DOHH2 (cell line): ENCODE measurements at regions not wholly inside any gene's neighbourhood (a gene's known extent, or its start where the extent isn't known, plus 50 kb on each side); places are given as distances from the start of the nearest gene placed in this dataset.

ENCODE experiments used
- H3F3A ChIP-seq: fragments of 200-600 bp; sonication (generic), shearing (Covaris generic); 2 replicates; pipeline ENCODE4 v1.6.0; 2016; ENCODE audit warnings: antibody characterized with exemption, mild to moderate bottlenecking; ENCODE audit not compliant: control insufficient read depth, insufficient read depth
- H3K27ac ChIP-seq: fragments of 200-600 bp; sonication (generic); 2 replicates; pipeline ENCODE4 v1.5.1; 2014; ENCODE audit warnings: low read depth, mild to moderate bottlenecking, low read length, moderate library complexity
- H3K27me3 ChIP-seq: fragments of 200-600 bp; sonication (generic); 2 replicates; pipeline ENCODE4 v1.6.1; 2014; ENCODE audit warnings: mild to moderate bottlenecking, low read length, mixed read lengths; ENCODE audit not compliant: control insufficient read depth
- H3K36me3 ChIP-seq: fragments of 200-600 bp; sonication (generic); 2 replicates; pipeline ENCODE4 v1.6.1; 2014; ENCODE audit warnings: mild to moderate bottlenecking, low read length, moderate library complexity, mixed read lengths; ENCODE audit not compliant: control insufficient read depth
- H3K4me1 ChIP-seq: fragments of 200-600 bp; sonication (generic); 2 replicates; pipeline ENCODE4 v1.6.1; 2014; ENCODE audit warnings: mild to moderate bottlenecking, low read length, mixed read lengths; ENCODE audit not compliant: control insufficient read depth
- H3K4me2 ChIP-seq: fragments of 200-600 bp; sonication (generic); 2 replicates; pipeline ENCODE4 v1.6.0; 2014; ENCODE audit warnings: mild to moderate bottlenecking, low read length, moderate library complexity
- H3K4me3 ChIP-seq: fragments of 200-600 bp; sonication (generic); 2 replicates; pipeline ENCODE4 v1.5.1; 2014; ENCODE audit warnings: mild to moderate bottlenecking, low read length, mixed read lengths
- H3K79me2 ChIP-seq: fragments of 200-600 bp; sonication (generic); 2 replicates; pipeline ENCODE4 v1.6.1; 2014; ENCODE audit warnings: mild to moderate bottlenecking, low read length, mixed read lengths; ENCODE audit not compliant: control insufficient read depth
- H3K9me2 ChIP-seq: fragments of 200-600 bp; sonication (generic); replicated peaks from 2 replicates; pipeline ENCODE4 v1.6.1; 2014; ENCODE audit warnings: mild to moderate bottlenecking, low read length, mixed read lengths; ENCODE audit not compliant: control insufficient read depth
- H3K9me3 ChIP-seq: fragments of 200-600 bp; sonication (generic); 2 replicates; pipeline ENCODE4 v1.6.1; 2014; ENCODE audit warnings: antibody characterized with exemption, low read length, mixed read lengths; ENCODE audit not compliant: control insufficient read depth, insufficient read depth
- H4K20me1 ChIP-seq: fragments of 200-600 bp; sonication (generic); 2 replicates; pipeline ENCODE4 v1.6.0; 2014; ENCODE audit warnings: low read depth, mild to moderate bottlenecking, antibody characterized with exemption, low read length, moderate library complexity; ENCODE audit not compliant: control insufficient read depth, insufficient read depth
- EZH2phosphoT487 ChIP-seq: fragments of 200-600 bp; sonication (generic); IDR thresholded peaks from 2 replicates; pipeline ENCODE4 v1.6.1; 2017; ENCODE audit warnings: borderline replicate concordance, mild to moderate bottlenecking, antibody characterized with exemption, low read length, moderate library complexity, mixed read lengths
- TF ChIP-seq, protein P1 (sequence below): fragments of 200-600 bp; sonication (generic); IDR thresholded peaks from one replicate; pipeline ENCODE4 v1.5.1; 2014; ENCODE audit warnings: antibody characterized with exemption, mild to moderate bottlenecking, low read depth, low read length; ENCODE audit not compliant: poor library complexity, severe bottlenecking

DNA sequence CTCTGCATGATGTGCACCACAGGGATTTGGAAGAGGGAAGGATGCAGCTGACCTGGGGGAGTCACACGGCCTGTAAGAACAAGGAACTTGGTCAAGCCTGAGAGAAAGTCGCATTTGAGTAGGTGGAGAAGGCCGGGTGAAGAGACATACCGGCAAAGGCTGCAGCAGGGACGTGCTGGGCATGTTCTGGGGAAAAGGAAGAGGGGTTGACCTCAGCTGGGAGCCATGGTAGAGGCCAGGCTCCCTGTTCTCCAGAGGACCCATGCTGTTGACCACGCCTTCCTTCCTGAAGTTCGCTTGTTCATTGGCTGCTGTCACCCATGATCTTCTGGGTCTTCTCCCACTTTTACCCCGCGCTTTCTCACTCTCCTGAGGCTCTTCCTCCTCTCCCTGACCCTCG, 84.5 kb downstream of the HTR5A start:
- Histone ChIP-seq H3K4me1 (no peaks in the 10 kb centered on the region), H3K27me3 (no peaks in the 10 kb centered on the region), H3K4me2 (no peak overlapping the region), H3K36me3 (no peaks in the 10 kb centered on the region), H3F3A (no peaks in the 10 kb centered on the region), H4K20me1 (no peaks in the 10 kb centered on the region), H3K9me2 (no peaks in the 10 kb centered on the region), H3K4me3 (no peak overlapping the region), H3K9me3 (peaks cover 4% of the 10 kb centered on the region; the same call in 1 of the 2 replicates), H3K27ac (no peak overlapping the region), H3K79me2 (no peaks in the 10 kb centered on the region)
- TF ChIP-seq, protein P1, sequence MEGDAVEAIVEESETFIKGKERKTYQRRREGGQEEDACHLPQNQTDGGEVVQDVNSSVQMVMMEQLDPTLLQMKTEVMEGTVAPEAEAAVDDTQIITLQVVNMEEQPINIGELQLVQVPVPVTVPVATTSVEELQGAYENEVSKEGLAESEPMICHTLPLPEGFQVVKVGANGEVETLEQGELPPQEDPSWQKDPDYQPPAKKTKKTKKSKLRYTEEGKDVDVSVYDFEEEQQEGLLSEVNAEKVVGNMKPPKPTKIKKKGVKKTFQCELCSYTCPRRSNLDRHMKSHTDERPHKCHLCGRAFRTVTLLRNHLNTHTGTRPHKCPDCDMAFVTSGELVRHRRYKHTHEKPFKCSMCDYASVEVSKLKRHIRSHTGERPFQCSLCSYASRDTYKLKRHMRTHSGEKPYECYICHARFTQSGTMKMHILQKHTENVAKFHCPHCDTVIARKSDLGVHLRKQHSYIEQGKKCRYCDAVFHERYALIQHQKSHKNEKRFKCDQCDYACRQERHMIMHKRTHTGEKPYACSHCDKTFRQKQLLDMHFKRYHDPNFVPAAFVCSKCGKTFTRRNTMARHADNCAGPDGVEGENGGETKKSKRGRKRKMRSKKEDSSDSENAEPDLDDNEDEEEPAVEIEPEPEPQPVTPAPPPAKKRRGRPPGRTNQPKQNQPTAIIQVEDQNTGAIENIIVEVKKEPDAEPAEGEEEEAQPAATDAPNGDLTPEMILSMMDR: no peak
- no peak for TF ChIP-seq EZH2phosphoT487

DNA sequence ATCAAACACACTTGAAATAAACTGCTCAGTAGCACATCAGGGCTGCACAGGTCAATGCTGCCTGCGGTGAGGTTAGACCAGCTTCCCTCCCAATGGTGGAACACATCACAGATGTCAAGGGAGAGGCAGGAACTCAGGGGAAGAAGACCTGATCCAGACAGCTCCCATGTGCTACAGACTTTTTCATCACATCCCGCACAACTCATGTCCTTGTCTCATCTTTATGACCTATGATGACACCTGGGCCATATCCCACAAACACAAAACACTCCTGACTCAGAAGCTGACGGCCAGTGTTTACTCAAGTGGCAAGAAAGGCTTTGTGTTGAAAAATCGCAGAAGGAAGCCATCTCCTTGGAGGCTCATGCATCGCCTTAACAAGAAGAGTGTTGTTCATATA, 91.6 kb downstream of the HTR5A start:
- Histone ChIP-seq H3K9me3 (no peaks in the 10 kb centered on the region), H3K27ac (no peak overlapping the region), H3K27me3 (peaks cover 20% of the 10 kb centered on the region), H3K36me3 (no peaks in the 10 kb centered on the region), H3K9me2 (no peaks in the 10 kb centered on the region), H3K4me1 (no peaks in the 10 kb centered on the region), H4K20me1 (no peaks in the 10 kb centered on the region), H3F3A (no peaks in the 10 kb centered on the region), H3K4me3 (no peak overlapping the region), H3K4me2 (no peak overlapping the region), H3K79me2 (no peaks in the 10 kb centered on the region)
- TF ChIP-seq EZH2phosphoT487: no peak
- TF ChIP-seq, protein P1: no peak

- peaks cover 20% of the 10 kb centered on the region for H3K27me3 ChIP-seq
- H4K20me1 ChIP-seq: no peaks in the 10 kb centered on the region
- no peaks in the 10 kb centered on the region for H3K9me3 ChIP-seq
- no peak overlapping the region for H3K27ac ChIP-seq
- H3K9me2 ChIP-seq: no peaks in the 10 kb centered on the region
- H3K4me2 ChIP-seq: no peak overlapping the region
- H3K36me3 ChIP-seq: no peaks in the 10 kb centered on the region
- no peak overlapping the region for H3K4me3 ChIP-seq
- H3K4me1 ChIP-seq: no peaks in the 10 kb centered on the region
- TF ChIP-seq EZH2phosphoT487: no peak
- TF ChIP-seq, protein P1: no peak
- H3K79me2 ChIP-seq: no peaks in the 10 kb centered on the region
- H3F3A ChIP-seq: no peaks in the 10 kb centered on the region
Observed at GRCh38 chr7:155162422-155162821, 92.3 kb downstream of the HTR5A start.

DNA sequence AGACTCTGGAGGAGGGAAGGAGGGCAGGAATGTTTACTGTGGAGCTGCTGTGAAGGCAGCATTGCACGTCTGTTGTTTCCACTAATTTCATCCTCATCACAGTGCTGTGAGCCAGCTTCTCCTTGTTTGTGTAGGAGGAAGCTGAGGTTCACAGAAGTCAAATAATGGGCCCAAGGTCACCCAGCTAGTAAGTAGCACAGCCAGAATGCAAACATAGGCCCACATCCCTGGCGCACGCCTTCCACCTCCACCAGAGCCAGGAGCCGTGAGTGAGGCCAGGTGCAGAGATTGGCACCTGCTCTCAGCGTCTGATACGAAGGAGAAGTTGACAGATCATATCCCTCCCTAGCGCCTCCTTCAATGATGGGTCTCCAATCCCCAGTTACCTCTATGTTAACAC, 93.6 kb downstream of the HTR5A start:
- no peaks in the 10 kb centered on the region for H3K36me3 ChIP-seq
- H3K9me3 ChIP-seq: no peaks in the 10 kb centered on the region
- no peak overlapping the region for H3K4me3 ChIP-seq
- H3K79me2 ChIP-seq: no peaks in the 10 kb centered on the region
- no peak overlapping the region for H3K27ac ChIP-seq
- TF ChIP-seq EZH2phosphoT487: no peak
- TF ChIP-seq, protein P1: no peak
- H3K27me3 ChIP-seq: peaks cover 20% of the 10 kb centered on the region
- no peaks in the 10 kb centered on the region for H3K9me2 ChIP-seq
- H3K4me1 ChIP-seq: no peaks in the 10 kb centered on the region
- H4K20me1 ChIP-seq: no peaks in the 10 kb centered on the region
- no peak overlapping the region for H3K4me2 ChIP-seq
- no peaks in the 10 kb centered on the region for H3F3A ChIP-seq
